Ishikawa (cell line): ENCODE measurements at regions not wholly inside any gene's neighbourhood (a gene's known extent, or its start where the extent isn't known, plus 50 kb on each side); places are given as distances from the start of the nearest gene placed in this dataset.

ENCODE experiments used
- CEBPB ChIP-seq: IDR thresholded peaks from 2 replicates; pipeline ENCODE4 v1.6.1; 2012
- CREB1 ChIP-seq: IDR thresholded peaks from 2 replicates; pipeline ENCODE4 v1.6.1; 2012; ENCODE audit warnings: low read depth
- EGR1 ChIP-seq: IDR thresholded peaks from 2 replicates; pipeline ENCODE4 v1.6.1; 2012
- EP300 ChIP-seq: IDR thresholded peaks from 2 replicates; pipeline ENCODE4 v1.6.1; 2012; ENCODE audit warnings: borderline replicate concordance
- FOXM1 ChIP-seq: IDR thresholded peaks from 2 replicates; pipeline ENCODE4 v1.6.1; 2012; ENCODE audit warnings: low read depth, borderline replicate concordance
- NFIC ChIP-seq: IDR thresholded peaks from 2 replicates; pipeline ENCODE4 v1.6.1; 2012
- RAD21 ChIP-seq: IDR thresholded peaks from 2 replicates; pipeline ENCODE4 v1.6.1; 2012; ENCODE audit warnings: low read depth
- TAF1 ChIP-seq: IDR thresholded peaks from 2 replicates; pipeline ENCODE4 v1.6.1; 2012; ENCODE audit warnings: low read depth, mild to moderate bottlenecking
- TCF12 ChIP-seq: IDR thresholded peaks from 2 replicates; pipeline ENCODE4 v1.6.1; 2012; ENCODE audit warnings: low read depth
- TEAD4 ChIP-seq: IDR thresholded peaks from 2 replicates; pipeline ENCODE4 v1.6.1; 2012
- TF ChIP-seq, protein P1 (sequence below): IDR thresholded peaks from 2 replicates; pipeline ENCODE4 v1.6.1; 2012; ENCODE audit warnings: low read depth, mild to moderate bottlenecking
- TF ChIP-seq, protein P2 (sequence below): IDR thresholded peaks from 2 replicates; pipeline ENCODE4 v1.6.1; 2012
- TF ChIP-seq, protein P3 (sequence below): IDR thresholded peaks from 2 replicates; pipeline ENCODE4 v1.6.1; 2012

DNA sequence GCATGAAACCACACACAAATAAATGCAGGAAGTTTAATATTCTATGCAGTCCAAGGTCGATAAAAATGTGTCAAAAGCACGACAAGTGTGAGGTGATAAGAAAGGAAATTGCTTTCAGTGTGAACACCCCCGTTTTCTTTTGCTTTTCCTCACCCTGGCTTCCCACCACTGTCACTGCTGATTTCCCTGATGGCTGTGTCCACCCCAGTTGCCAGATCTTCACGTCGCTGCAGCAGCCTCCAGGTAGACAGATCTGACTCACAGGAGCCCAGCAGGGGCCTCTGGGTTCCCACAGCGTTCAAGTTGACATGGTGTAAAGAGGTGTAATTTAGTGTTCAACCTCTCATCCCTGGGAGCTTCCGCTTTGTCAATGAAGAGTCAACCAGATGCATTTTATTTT is 128.0 kb upstream of the TACR1 start:
- TF ChIP-seq EP300 (no peak), TEAD4 (no peak), RAD21 (no peak), CREB1 (no peak), NFIC (no peak), TCF12 (no peak), TAF1 (no peak), EGR1 (no peak), FOXM1 (no peak), CEBPB (no peak)
- TF ChIP-seq, protein P1, sequence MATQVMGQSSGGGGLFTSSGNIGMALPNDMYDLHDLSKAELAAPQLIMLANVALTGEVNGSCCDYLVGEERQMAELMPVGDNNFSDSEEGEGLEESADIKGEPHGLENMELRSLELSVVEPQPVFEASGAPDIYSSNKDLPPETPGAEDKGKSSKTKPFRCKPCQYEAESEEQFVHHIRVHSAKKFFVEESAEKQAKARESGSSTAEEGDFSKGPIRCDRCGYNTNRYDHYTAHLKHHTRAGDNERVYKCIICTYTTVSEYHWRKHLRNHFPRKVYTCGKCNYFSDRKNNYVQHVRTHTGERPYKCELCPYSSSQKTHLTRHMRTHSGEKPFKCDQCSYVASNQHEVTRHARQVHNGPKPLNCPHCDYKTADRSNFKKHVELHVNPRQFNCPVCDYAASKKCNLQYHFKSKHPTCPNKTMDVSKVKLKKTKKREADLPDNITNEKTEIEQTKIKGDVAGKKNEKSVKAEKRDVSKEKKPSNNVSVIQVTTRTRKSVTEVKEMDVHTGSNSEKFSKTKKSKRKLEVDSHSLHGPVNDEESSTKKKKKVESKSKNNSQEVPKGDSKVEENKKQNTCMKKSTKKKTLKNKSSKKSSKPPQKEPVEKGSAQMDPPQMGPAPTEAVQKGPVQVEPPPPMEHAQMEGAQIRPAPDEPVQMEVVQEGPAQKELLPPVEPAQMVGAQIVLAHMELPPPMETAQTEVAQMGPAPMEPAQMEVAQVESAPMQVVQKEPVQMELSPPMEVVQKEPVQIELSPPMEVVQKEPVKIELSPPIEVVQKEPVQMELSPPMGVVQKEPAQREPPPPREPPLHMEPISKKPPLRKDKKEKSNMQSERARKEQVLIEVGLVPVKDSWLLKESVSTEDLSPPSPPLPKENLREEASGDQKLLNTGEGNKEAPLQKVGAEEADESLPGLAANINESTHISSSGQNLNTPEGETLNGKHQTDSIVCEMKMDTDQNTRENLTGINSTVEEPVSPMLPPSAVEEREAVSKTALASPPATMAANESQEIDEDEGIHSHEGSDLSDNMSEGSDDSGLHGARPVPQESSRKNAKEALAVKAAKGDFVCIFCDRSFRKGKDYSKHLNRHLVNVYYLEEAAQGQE = no peak
- TF ChIP-seq, protein P2, sequence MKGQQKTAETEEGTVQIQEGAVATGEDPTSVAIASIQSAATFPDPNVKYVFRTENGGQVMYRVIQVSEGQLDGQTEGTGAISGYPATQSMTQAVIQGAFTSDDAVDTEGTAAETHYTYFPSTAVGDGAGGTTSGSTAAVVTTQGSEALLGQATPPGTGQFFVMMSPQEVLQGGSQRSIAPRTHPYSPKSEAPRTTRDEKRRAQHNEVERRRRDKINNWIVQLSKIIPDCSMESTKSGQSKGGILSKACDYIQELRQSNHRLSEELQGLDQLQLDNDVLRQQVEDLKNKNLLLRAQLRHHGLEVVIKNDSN = no peak
- TF ChIP-seq, protein P3, sequence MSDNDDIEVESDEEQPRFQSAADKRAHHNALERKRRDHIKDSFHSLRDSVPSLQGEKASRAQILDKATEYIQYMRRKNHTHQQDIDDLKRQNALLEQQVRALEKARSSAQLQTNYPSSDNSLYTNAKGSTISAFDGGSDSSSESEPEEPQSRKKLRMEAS = no peak
